DMS153 treated with DMSO at 0.1 percent for 48 hours (cell line): ENCODE measurements at regions not wholly inside any gene's neighbourhood (a gene's known extent, or its start where the extent isn't known, plus 50 kb on each side); places are given as distances from the start of the nearest gene placed in this dataset.
"Not testable (repeated sequence)": the region's sequence is repeated elsewhere in the genome, so short reads cannot be mapped to it uniquely, and the experiment has no call there.

Experiments used
- DNase-seq: peaks from one replicate; lab custom pipeline; 2025; ENCODE audit not compliant: unreplicated experiment; lab: John Stamatoyannopoulos, UW

DNA sequence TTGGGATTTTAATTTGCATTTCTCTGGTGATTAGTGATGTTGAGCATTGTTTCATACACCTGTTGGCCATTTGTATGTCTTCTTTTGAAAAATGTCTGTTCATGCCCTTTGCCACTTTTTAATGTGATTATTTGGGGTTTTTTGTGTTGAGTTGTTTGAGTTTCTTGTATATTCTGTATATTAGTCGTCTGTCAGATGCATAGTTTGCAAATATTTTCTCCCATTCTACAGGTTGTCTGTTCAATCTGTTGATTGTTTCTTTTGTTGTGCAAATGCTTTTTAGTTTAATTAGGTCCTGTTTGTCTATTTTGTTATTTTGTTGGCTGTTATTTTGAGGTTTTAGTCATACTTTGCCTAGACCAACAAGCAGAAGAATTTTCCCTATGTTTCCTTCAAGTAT, 164.0 kb upstream of the CXADR start:
- DNase-seq, result no peak

DNA sequence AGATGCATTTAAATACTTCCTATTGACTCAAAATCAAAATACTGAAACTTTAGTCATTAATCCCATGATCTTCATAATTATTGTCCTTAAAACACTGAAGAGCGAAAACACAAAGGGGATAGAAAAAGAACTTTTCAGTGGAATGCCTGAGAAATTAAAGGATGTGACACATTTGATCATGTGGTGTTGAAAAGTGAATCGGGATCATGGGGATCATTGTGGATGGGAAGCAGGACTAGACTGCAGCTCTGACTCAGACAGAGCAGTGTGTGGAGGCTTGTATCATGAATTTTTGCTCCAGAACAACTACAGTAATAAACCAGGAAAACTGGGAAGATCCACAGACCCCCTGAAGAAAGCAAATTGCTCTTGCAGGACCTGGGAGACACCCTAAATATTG, 161.1 kb upstream of the CXADR start:
- peak; percentile 53 for DNase-seq

DNA sequence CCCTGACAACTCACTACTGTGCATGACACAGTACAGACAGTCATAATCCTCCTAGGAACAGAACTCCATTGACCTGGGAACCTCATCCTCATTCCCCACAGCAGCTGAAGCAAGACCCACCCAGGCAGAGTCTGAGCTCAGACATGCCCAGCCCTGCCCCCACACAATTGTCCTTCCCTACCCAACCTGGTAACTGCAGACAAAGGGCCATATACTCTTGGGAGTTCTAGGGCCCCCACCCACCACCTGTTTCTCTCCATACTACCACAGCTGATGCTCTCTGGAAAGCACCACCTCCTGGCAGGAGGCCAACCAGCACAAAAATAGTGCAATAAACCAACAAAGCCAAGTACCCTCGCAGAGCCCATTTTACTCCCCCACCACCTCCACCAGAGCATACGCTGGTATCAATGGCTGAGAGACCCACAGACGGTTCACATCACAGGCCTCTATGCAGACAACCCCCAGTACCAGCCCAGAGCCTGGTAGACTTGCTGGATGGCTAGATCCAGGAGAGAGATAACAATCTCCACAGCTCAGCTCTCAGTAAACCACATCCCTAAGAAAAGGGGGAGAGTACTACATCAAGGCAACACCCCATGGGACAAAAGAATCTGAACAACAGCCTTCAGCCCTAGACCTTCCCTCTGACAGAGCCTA, 159.7 kb upstream of the CXADR start:
- peak; percentile 93 for DNase-seq

DNA sequence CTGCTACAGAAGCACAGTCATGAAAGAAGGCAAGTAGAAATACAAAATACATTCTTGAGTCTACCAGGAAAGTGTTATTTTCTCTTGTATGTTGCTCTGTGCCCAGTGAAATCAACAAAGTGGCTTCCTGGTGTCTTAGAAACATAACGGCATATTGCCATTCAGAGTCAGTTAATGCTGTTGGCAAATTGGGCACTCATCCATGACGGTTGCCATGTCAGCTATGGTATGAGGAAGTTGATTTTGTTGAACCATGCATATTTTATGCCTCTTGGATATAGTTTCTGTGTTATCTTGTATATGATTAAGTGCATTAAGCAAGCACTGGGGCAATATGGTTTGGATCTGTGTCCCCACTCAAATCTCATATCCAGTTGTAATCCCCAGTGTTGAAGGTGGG, 153.1 kb upstream of the CXADR start:
- DNase-seq, result peak; percentile 58

DNA sequence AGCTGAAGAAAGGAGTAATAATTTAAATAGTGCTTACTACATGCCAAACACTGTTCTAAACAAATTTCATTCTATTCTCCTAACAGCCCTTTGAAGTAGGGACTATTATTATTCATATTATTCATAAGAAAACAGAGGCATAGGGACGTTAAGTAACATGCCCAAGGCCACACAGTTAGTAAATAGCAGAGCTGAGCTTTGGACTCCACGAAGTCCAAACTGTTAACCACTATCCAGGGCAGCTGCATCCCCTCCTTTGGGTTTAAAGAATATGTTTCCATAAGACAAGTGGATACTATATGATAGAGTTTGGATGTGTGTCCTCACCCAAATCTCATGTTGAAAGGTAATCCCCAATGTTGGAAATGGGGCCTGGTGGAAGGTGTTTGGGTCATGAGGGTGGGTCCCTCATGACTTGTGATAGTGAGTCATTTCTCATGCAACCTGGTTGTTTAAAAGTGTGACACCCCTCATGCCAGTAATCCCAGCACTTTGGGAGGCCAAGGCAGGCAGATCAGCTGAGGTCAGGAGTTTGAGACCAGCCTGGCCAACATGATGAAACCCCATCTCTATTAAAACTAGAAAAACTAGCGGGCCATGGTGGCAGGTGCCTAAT, 144.0 kb upstream of the CXADR start:
- DNase-seq, result no peak

DNA sequence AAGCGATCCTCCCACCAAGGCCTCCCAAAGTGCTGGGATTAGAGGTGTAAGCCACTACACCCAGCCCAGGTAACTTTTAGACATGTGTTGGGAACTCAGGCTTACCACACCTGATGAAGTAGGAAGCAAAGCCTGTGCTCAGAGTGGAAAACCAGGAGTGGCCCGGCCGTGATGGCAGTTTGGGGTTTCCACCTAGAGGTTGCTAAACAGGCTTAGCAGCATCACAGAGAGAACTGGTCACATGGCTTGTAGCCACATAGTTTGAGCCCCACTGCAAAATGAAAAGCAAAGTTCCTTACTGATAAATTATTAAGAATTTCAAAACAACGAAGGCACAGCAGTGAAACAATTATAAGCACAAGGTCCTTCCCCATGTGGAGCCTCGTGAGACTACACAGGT, 142.6 kb upstream of the CXADR start:
- no peak for DNase-seq

DNA sequence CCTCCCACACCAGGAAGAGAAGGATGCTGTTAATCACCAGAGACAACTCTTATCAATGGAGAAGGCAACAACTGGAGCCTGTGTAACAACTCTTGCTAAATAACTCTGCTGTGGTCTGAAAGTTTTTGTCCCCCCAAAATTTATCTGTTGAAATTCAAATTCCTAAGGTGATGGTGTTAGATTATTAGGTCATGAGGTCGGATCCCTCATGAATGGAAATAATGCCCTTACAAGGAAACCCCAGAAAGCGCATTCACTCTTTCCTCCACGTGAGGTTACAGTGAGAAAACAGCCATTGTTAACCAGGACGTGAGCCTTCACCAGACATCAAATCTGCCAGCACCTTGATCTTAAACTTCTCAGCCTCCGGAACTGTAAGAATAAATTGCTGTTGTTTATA, 141.9 kb upstream of the CXADR start:
- DNase-seq, result no peak

DNA sequence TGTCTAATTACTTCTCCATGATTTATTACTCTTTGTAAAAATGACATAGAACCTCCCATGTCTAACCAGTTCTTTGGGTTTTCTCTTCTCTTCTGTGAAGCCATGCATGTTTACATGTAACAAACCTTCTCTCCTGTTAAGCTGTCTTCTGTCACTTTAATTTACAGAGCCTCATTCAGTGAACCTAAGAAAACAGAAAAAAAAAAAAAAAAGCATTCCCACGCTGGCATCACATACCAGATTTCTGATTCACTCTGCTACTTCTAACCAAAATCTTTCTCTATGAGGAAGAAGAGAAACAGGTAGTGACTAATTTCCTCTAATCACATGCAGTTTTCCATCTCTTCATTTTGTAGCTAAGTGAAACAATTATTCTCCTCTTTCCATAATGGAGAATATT, 141.4 kb upstream of the CXADR start:
- DNase-seq, result no peak

DNA sequence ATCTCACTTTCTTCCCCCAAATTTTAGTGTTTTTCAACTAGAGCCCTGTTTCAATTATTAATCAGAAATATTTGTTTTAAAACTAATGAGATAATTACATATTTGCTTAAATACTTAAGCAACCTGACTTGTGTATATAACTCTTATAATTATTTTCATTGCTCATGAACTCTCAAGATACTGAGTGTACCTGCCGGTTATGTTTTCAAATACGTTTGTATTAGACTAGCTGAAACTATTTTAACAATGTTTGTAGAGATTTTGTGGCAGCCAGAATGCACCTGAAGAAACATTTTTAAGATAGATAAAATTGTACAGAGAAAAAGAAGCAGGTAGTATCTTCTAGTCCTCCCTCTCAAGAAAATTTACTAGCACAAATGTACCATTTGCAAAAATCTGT, 140.6 kb upstream of the CXADR start:
- DNase-seq, result no peak

DNA sequence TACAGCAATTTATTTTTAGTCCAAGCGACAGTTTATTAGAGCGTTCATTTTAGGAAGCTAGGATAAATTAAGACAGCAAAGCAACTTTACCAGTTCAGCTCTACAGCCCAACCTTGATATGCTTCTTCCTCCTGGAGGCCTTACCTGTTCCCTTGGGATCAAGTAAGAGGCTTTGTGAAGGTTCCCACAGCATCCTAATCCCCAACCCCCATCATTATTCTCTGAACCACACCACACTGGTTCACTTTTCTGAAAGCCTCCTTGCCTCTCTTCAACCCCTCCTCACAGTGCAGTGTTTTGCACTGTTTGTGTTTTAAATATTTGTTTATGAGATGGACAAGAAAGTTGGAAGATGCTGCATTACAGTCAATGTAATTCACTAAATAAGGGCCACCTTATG, 126.3 kb upstream of the CXADR start:
- DNase-seq, result no peak

DNA sequence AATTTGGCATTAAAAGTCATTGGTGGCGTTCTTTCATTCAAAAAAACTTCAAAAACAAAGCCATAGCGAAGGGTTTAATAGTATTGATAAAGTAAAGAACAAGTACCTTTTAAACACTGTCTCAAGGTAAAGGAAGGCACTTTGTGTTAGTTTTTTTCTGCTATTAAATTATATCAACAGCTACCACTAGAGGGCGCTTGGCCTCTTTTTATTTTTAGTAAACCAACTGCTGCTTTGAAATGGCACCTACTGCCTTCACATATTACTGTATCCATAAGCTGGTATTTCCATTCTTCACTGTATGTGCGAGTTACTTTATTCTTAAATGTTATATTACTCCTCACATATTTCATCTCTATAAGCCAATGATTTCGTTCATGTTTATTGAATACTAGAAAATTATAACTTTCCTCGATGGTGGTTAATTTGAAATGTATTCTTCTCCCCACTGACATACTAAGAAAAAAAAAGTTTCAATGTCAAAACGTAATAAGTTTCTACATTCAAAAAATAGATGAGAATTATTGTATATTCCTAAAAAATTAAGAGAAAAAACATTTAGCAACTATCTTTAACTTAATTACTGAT, 125.7 kb upstream of the CXADR start:
- DNase-seq, result peak; percentile 77

DNA sequence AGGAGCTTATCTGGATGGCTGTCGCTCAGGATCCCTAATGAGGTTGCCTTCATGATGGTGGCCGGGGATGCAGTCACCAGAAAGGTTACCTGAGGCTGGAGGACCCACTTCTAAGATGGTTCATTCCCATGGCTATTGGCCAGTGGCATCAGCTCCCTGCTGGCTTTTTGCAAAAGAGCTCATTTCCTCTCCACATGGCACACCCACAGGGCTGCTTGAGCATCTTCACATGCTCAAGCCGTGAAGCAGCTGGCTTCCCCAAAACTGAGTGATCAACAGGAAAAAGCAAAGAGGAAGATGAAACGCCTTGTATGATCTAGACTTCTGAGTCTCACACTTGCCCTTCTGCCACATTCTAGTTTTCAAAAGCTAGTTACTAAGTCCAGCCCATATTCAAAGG, 124.6 kb upstream of the CXADR start:
- DNase-seq, result no peak

DNA sequence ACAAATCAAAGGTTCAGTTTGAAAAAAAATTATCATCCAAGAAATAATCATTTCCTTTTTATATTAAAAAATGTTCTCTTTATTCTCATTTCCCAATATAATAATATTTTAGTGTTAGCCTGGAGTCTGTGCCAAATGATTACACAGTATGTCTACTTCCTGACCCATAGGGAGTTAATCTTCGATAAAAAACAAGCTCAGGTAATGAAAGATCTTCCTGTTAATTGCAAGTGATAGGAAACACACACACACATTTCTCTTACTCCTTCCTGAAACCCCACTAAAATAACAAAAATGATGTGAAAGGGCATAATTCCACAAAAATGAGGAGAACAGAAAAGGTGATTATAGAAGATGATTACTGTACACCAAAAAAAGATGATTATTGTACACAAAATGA, 123.5 kb upstream of the CXADR start:
- DNase-seq, result no peak

DNA sequence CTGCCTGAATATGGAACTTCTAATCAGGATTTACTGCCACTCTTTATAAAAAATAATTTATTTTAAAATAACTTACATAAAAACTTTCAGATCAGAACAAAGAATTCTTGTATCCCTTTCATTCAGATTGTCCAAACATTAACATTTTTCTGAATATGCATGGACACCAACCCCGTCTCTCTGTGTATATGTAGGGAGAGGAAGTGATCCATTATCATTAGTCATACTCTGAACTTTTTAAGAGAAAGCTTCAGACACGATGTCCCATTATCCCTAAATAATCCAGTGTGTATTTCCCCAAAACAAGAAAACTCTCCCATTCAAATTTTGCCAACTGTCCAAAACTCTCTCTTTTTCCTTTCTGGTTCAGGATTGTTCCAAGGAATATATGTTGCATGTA, 122.3 kb upstream of the CXADR start:
- no peak for DNase-seq

DNA sequence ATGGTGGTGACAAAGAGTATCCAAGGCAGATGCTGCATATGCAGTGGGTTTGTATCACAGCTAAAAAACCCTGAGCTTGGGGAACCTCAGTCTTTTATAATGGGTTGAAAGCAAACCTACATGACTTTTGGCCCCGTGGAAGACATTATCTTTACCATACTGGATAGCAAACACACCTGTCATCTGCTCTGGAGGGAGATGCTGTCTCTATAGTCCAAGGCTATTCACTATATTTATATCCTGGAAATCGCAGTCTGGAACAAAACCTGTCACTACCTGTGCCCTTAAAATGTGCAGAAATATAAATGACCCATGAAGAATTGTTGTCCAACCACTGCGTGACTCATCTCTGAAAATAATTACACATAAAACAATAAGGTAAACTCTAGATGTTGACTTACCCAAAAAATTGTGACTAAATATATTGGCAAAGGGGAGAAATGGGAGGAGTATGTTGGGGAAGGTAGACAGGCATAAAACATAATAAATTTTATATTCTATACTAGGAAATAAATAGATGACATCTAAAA, 121.0 kb upstream of the CXADR start:
- DNase-seq, result no peak

DNA sequence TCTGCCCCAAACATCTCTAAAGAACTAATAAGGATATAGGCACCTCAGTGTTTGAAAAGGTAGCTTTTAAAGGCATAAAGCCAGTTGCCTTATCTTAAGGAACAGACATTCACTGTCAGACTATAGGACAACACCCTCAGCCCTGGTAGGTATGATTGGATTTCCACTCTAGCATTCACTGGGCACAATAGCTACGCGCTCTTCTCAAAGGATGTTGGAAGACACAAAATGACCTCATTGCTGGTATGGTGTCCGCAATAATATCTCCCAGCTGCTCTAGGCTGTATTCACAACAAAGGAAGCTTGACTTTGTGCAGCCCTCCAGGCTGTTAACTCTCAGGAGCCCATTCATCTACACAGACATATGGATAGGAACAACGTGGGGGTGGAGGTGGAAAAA, 119.4 kb upstream of the CXADR start:
- peak; percentile 17 for DNase-seq

DNA sequence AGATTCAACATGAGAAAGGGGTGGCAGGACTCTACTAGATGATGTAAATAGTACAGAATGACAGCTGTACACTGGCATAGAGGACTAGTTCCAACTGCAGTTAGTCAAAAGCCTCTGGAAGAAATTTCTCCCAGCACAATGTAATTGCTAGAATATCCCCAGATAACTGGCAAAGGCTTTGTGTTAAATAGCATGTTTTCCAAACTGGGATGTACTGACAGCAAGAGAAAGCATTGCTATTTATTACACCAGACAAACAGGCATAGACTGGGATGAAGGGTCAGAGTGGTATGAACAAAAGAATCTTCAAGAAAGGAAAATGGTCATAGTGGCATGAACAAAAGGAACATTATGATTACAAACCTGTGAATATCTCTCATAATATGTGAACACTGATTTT, 115.9 kb upstream of the CXADR start:
- DNase-seq, result no peak

DNA sequence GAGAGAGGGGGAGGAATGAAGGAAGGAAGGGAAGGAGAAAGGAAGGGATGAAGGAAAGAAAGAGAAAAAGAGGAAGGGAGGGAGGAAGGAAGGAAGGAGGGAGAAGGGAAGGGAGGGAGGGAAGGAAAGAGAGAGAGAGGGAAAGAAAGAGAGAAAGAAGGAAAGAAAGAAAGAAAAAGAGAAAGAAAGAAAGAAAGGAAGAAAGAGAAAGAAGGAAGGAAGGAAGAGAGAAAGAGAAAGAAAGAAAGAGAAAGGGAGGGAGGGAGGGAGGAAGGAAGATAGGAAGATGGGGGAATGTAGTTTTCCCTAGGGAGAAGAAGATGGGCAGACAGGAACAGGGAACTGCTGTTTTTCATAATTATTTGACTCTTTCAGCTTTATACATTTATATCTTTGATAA, 115.1 kb upstream of the CXADR start:
- no peak for DNase-seq

DNA sequence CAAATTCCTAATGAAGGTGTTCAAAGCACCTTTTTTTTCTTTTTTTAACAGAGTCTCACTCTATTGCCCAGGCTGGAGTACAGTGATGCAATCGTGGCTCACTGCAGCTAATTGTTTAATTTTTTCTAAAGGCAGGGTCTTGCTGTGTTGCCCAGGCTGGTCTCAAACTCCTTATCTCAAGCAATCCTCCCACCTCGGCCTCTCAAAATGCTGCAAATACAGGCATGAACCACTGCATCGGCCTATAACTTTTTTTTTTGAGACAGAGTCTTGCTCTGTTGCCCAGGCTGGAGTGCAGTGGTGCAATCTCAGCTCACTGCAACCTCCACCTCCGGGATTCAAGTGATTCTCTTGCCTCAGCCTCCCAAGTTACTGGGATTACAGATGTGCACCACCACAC, 113.9 kb upstream of the CXADR start:
- DNase-seq, result not testable (repeated sequence)

DNA sequence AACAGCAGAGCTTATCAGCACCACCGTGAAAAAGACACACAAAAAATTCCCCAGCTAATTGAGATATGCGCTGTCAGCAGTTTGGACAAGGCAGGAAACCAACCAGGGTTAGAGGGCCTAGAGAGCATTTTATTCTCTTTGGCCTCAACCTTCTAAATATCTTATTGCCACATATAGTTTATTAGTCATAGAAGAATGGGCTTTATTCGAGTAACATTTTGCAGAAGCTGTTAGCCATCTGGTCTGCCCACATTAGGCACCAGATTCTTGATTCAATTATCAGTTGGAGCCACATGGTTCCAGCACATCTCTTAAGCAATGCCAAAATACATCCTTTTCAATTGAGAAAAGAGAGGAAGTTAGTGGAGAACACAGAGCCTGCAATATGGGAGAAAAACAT, 109.9 kb upstream of the CXADR start:
- DNase-seq, result no peak

DNA sequence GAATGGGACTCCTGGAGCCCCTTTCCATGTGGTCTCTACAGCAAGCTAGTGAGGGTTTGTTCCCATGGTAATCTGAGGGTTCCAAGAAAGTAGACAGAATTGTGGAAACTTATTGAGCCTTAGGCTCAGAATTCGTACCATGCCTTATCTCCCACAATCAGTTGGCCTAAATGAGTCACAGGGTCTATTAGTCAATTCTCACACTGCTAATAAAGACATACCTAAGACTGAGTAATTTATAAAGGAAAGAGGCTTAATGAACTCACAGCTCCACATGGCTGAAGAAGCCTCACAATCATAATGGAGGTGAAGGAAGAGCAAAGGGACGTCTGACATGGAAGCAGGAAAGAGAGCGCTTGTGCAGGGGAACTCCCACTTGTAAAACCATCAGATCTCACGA, 106.6 kb upstream of the CXADR start:
- DNase-seq, result no peak

DNA sequence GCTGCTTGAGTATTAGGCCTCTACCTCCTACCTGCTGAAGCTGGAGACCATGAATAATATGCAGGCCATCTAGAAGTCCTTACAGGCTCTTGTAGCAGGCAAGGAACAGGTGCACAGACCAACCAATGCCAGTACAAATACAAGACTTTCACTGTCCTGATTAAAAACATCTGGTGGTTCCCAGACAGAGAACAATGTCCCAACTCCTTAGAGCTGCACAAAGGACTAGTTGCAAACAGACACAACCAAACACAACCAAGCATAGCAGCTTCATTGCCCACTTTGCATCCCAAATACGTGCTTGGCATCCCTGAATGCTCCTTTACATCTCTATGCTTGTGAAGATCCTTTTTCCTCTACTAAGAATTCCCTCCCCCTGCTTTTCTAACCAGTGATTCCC, 98.1 kb upstream of the CXADR start:
- DNase-seq, result no peak

DNA sequence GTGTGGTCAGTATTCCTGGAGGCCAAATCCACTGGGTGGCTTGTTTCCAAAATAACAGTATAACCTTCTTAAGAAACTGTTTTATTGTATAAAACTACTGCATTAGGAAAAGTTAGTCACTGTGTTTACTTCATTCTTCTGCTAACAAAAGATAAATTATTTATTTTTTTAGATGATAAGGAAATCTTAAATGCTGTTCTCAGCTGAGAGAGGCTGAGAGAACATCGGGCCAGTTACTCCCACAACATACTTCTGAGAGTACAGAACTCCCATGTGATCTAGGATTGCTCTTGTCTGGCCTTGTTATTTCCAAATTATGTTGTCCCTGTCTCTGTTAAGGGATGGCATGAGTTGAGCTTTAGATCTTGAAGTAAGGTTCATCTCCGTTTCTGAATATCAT, 96.7 kb upstream of the CXADR start:
- no peak for DNase-seq
